Hematopoietic multipotent progenitor cell treated with erythropoietin and hydrocortisone succinate and interleukin-3 and kit ligand, for 6 days (in vitro differentiated cells): ENCODE measurements at regions not wholly inside any gene's neighbourhood (a gene's known extent, or its start where the extent isn't known, plus 50 kb on each side); places are given as distances from the start of the nearest gene placed in this dataset.

Source experiments
- DNase-seq: peaks from one replicate; pipeline ENCODE4 v3.0.0-alpha.2; 2015

GRCh38 chr3:161920196-161920595 lies 423.6 kb downstream of the OTOL1 start:
- DNase-seq, result no peak

DNA sequence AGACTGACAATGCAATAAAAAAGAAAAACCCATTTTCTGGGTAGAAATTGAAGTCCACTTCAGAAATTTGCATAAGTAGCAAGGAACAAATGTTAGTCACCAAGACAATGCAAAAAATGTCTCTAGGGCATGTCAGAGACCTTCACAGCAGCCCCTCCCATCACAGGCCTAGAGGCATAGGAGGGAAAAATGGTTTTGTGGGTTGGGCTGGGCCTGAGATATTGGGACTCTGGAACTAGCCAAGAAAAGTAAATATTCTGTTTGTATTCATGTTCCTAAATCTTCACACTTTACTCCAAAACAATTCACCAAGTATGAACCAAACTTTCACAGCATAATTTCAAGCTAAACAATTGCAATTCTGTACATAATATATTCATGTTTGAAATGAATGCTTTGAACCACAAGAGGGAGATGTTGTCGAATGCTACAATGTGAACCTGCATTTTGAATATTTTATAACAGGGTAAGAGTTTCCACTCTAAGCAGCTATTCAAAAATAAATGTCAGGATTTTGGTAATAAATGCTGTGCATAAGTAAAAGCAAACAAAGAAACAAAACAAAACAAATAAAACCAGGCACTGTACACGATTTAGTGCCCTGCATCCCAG lies 429.2 kb downstream of the OTOL1 start:
- DNase-seq, result no peak

DNA sequence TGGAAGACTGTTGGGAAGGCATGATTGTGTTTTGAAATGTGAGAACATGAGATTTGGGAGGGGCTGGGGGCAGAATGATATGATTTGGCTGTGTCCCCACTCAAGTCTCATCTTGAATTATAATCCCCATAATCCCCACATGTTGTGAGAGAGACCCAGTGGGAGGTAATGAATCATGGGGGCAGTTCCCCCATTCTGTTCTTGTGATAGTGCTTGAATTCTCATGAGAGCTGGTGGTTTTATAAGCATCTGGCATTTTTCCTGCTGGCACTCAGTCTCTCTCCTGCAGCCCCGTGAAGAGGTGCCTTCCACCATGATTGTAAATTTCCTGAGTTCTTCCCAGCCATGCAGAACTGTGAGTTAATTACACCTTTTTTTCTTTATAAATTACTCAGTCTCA lies 430.5 kb downstream of the OTOL1 start:
- no peak for DNase-seq

GRCh38 chr3:161939918-161940620 lies 443.5 kb downstream of the OTOL1 start:
- peak; percentile 83 for DNase-seq

- no peak for DNase-seq
These were observed 444.0 kb downstream of the OTOL1 start for GRCh38 chr3:161940621-161940965.

GRCh38 chr3:161941891-161942290 lies 445.3 kb downstream of the OTOL1 start:
- no peak for DNase-seq

GRCh38 chr3:161943801-161944345 lies 447.3 kb downstream of the OTOL1 start:
- DNase-seq, result peak; percentile 46

DNA sequence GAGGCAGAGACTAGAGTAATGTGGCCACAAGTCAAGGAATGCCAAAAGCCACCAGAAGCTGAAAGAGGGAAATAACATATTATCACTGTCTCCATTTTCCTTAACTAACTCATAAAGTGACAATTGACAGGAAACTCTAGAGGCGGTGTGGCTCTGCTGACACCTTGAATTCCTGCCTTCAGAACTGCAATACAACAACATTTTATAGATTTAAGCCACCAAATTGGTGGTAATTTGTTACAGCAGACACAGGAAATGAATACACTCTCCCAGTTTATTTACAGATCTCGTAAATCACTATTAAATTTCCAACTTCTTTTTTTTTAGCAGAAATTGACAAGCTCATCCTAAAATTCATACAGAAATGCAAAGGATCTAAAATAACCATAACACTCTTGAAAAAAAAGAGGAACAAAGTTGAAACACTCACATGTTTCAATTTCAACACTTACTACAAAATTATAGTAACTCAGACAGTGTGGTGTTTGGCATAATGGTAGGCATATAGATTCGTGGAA lies 449.9 kb downstream of the OTOL1 start:
- DNase-seq, result peak; percentile 5

GRCh38 chr3:161950318-161950868 lies 453.8 kb downstream of the OTOL1 start:
- no peak for DNase-seq

- no peak for DNase-seq
These were observed 460.9 kb downstream of the OTOL1 start for GRCh38 chr3:161957467-161957866.

GRCh38 chr3:161964857-161965256 lies 468.2 kb downstream of the OTOL1 start:
- no peak for DNase-seq

GRCh38 chr3:161969867-161970266 lies 473.3 kb downstream of the OTOL1 start:
- DNase-seq, result no peak

DNA sequence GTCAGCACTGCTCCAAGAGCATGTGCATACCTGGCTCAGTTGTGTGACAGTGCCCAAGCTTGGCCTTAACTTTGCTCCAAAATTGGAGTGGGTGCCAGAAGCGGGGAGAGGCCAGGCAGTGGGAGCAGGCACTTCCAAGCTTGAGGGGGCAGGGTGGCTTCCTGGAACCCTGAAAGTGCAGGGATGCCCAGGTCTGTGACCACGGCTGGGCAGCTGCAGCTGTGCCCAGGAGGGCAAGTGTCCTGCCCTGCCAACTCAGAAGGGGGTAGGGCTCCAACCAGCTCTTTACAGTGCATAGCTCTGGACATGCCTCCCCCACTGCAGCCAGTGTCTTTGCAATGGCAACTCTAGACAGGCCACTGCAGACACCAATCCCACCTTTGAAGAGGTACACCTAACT lies 478.6 kb downstream of the OTOL1 start:
- DNase-seq, result no peak

- no peak for DNase-seq
These were observed 480.5 kb downstream of the OTOL1 start for GRCh38 chr3:161977063-161977462.

DNA sequence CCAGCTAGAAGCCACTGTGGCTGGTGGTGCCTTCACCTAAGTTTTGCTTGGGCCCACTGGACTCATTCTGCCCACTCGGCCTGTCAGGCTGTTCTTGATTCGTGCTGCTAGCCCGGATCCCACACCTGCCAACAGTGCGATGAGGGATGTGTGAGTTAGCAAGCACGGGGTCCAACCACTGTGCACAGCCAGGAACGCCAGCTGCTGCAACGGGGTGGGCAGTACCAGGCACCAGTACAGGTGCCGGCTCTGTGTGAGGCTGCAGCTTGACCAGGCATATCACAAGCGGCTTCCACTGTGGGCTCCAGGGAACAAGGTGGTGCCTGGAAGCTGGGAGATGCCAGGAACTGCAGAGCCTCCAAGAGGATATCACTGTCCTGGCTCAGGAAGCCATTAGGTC lies 481.2 kb downstream of the OTOL1 start:
- no peak for DNase-seq

- no peak for DNase-seq
These were observed 491.3 kb downstream of the OTOL1 start for GRCh38 chr3:161987933-161988332.

DNA sequence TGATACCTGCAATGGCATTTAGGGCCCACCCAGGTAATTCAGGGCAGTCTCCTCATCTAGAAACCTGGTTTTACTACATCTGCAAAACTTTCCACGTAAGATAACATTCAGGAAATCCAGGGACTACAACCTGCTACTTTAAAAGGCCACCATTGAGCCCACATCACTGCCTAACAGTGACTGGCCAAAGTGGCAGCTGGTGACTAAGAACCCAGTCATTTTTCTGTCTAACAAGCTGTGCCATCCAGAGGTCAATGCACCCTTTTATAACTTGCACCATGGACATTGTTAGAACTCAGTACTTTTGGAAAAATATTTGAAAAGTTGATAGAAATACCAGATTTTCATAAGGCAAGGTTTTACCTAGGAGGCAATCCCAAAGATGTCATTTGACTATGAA lies 492.4 kb downstream of the OTOL1 start:
- no peak for DNase-seq

DNA sequence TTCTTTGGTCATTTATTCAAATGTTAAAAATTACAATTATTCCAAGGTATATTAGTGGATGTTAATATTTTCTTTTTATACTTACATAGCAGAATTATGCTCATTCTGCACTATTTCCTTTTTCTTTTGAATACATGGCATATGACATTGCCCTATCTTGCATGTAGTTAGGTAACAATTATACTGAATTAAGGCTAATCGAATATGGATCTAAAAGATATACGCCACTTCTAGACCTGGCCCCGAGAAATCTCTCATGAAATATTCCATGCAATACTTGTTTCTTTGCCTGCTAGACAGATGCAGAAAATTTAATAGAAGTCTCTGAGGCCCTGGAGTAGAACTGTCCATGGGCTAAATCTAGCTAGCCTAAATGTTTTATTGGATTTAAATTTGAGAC lies 493.4 kb downstream of the OTOL1 start:
- DNase-seq, result no peak

DNA sequence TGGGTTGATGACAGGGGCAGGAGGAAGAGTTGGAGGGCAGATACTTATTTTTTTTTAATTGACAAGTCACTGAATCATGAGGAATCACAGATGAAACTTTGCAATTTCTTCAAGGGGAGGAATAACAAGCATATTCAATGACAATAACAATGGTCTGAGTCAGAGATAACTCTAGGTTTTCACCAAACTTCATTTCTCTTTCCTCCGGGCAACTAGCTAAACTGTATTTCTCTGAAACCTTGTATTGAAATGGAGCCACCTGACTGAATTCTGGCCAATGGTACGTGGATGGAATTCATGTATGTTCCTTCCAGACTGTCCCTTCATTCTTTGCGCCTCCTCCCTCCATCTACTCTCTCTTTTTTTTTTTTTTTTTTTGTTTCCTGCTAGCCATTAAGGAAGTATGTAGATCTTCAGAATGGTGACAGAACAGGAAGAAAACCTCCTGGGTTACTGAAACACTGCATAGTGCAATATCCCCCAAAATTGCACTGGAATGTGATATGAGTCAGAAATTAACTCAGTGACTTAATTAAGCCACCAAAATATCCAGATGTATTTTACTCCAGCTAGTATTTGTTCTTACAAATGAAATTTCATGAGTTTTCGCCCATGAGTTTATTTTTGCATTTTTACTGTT lies 495.4 kb downstream of the OTOL1 start:
- no peak for DNase-seq

- no peak for DNase-seq
These were observed 503.2 kb downstream of the OTOL1 start for GRCh38 chr3:161999846-162000245.

- DNase-seq, result no peak
These were observed 511.1 kb downstream of the OTOL1 start for GRCh38 chr3:162007722-162008121.

DNA sequence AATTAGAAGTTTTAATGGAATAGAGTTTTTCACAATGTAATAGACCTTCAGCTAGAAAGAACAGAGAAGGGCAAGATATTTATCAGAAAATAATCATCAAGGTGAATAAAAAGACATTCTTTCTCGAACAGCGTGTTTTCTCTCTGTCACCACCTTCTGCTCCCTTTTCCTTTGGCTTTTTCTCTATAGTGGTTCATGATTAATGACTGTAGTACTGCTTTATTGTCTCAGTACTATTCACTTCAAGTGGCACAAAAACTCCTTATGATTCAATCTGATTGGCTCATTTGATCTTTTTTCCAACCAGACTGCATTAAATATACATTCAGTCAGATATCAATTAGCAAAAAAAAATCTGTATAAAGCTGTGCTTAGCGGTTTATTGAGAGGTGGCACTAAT lies 516.0 kb downstream of the OTOL1 start:
- DNase-seq, result no peak

DNA sequence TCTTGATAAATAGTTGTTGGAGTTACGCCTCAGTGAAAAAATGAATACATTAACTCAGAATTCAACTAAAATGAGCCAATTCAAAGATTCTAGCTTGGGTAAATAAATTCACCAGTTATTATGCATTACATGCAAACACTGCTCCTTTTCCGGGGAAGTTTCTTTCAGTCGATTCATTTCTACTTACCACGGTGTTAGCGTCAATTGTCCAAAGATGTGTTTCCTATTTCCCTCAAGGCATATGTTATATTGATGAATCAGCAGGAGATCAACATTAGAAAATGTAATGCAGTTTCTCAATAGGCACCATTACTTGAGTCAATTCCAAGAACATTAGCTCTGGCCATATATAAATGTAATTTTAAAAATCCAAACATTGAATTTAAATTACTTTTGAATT lies 517.7 kb downstream of the OTOL1 start:
- no peak for DNase-seq

- DNase-seq, result no peak
These were observed 519.2 kb downstream of the OTOL1 start for GRCh38 chr3:162015856-162016255.
